ENCODE measurements at regions not wholly inside any gene's neighbourhood (a gene's known extent, or its start where the extent isn't known, plus 50 kb on each side); places are given as distances from the start of the nearest gene placed in this dataset.

DNA sequence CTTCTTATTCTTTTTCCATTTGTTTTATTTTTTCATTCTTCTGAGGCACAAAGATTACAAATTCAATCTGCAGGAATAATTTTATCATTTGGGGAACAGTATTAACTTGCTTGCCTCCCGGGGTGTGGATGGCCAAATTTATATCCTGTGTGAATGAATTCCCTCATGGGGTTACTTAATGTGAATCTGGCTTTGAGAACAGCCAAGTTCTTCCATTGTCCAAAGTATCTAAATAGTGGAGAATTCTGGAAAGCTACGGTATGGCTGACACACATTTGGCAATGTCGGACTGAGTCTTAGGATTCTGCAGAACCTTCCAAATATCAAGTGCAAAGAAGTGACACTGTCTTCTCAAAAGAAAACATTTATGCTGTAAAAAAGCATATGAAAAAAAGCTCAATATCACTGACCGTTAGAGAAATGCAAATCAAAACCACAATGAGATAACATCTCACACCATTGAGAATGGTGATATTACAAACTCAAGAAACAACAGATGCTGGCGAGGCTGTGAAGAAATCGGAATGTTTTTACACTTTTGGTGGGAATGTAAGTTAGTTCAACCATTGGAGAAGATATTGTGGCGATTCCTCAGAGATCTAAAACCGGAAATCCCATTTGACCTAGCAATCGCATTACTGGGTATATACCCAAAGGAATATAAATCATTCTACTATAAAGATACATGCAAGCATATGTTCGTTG is 620.2 kb downstream of the EFNB2 start:
- H3K27me3 ChIP-seq (ENCODE audit: insufficient read depth), result no peaks in the 10 kb centered on the region
- H3F3A ChIP-seq (replicated peaks; ENCODE audit: low read depth), result no peaks in the 10 kb centered on the region
- Mint-ChIP-seq H3K36me3 (ENCODE audit: low read depth) (no peaks in the 10 kb centered on the region; the same call in 2 of the 3 replicates), H3K4me1 (peaks cover 13% of the 10 kb centered on the region), H3K9me3 (no peaks in the 10 kb centered on the region), H3K27ac (no peak overlapping the region), H3K27me3 (ENCODE audit: insufficient read depth, low read depth, poor library complexity) (peaks cover 3% of the 10 kb centered on the region), H3K4me3 (no peak overlapping the region)
- ATAC-seq (no peak), DNase-seq (ENCODE audit: low spot score) (no peak)
- H3K79me2 ChIP-seq (replicated peaks; ENCODE audit: insufficient read depth), result no peaks in the 10 kb centered on the region
- H2AFZ ChIP-seq, result no peak overlapping the region
- no peaks in the 10 kb centered on the region; the same call in 1 of the 2 replicates for H3K9me2 ChIP-seq (ENCODE audit: insufficient read depth)
- no peak overlapping the region for H3K4me2 ChIP-seq
- TF ChIP-seq REST (IDR thresholded peaks at IDR 0.05; ENCODE audit: unreplicated experiment), result no peak
- TF ChIP-seq, protein P1, sequence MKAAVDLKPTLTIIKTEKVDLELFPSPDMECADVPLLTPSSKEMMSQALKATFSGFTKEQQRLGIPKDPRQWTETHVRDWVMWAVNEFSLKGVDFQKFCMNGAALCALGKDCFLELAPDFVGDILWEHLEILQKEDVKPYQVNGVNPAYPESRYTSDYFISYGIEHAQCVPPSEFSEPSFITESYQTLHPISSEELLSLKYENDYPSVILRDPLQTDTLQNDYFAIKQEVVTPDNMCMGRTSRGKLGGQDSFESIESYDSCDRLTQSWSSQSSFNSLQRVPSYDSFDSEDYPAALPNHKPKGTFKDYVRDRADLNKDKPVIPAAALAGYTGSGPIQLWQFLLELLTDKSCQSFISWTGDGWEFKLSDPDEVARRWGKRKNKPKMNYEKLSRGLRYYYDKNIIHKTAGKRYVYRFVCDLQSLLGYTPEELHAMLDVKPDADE (IDR thresholded peaks at IDR 0.05), result no peak
- TF ChIP-seq EZH2phosphoT487 (IDR thresholded peaks at IDR 0.05; ENCODE audit: unreplicated experiment), result no peak
- no peak for TF ChIP-seq JUNB (IDR thresholded peaks at IDR 0.05; ENCODE audit: unreplicated experiment)
- no peak for TF ChIP-seq POLR2AphosphoS5 (IDR thresholded peaks at IDR 0.05; ENCODE audit: low read depth)
- no peak for TF ChIP-seq EZH2 (IDR thresholded peaks at IDR 0.05; ENCODE audit: low read depth, unreplicated experiment)
- no peak for TF ChIP-seq STAT1 (IDR thresholded peaks at IDR 0.05; ENCODE audit: unreplicated experiment)
- no peak for TF ChIP-seq CREB1 (CRISPR knock-in tag; IDR thresholded peaks at IDR 0.05; ENCODE audit: low read depth)
- TF ChIP-seq, protein P2, sequence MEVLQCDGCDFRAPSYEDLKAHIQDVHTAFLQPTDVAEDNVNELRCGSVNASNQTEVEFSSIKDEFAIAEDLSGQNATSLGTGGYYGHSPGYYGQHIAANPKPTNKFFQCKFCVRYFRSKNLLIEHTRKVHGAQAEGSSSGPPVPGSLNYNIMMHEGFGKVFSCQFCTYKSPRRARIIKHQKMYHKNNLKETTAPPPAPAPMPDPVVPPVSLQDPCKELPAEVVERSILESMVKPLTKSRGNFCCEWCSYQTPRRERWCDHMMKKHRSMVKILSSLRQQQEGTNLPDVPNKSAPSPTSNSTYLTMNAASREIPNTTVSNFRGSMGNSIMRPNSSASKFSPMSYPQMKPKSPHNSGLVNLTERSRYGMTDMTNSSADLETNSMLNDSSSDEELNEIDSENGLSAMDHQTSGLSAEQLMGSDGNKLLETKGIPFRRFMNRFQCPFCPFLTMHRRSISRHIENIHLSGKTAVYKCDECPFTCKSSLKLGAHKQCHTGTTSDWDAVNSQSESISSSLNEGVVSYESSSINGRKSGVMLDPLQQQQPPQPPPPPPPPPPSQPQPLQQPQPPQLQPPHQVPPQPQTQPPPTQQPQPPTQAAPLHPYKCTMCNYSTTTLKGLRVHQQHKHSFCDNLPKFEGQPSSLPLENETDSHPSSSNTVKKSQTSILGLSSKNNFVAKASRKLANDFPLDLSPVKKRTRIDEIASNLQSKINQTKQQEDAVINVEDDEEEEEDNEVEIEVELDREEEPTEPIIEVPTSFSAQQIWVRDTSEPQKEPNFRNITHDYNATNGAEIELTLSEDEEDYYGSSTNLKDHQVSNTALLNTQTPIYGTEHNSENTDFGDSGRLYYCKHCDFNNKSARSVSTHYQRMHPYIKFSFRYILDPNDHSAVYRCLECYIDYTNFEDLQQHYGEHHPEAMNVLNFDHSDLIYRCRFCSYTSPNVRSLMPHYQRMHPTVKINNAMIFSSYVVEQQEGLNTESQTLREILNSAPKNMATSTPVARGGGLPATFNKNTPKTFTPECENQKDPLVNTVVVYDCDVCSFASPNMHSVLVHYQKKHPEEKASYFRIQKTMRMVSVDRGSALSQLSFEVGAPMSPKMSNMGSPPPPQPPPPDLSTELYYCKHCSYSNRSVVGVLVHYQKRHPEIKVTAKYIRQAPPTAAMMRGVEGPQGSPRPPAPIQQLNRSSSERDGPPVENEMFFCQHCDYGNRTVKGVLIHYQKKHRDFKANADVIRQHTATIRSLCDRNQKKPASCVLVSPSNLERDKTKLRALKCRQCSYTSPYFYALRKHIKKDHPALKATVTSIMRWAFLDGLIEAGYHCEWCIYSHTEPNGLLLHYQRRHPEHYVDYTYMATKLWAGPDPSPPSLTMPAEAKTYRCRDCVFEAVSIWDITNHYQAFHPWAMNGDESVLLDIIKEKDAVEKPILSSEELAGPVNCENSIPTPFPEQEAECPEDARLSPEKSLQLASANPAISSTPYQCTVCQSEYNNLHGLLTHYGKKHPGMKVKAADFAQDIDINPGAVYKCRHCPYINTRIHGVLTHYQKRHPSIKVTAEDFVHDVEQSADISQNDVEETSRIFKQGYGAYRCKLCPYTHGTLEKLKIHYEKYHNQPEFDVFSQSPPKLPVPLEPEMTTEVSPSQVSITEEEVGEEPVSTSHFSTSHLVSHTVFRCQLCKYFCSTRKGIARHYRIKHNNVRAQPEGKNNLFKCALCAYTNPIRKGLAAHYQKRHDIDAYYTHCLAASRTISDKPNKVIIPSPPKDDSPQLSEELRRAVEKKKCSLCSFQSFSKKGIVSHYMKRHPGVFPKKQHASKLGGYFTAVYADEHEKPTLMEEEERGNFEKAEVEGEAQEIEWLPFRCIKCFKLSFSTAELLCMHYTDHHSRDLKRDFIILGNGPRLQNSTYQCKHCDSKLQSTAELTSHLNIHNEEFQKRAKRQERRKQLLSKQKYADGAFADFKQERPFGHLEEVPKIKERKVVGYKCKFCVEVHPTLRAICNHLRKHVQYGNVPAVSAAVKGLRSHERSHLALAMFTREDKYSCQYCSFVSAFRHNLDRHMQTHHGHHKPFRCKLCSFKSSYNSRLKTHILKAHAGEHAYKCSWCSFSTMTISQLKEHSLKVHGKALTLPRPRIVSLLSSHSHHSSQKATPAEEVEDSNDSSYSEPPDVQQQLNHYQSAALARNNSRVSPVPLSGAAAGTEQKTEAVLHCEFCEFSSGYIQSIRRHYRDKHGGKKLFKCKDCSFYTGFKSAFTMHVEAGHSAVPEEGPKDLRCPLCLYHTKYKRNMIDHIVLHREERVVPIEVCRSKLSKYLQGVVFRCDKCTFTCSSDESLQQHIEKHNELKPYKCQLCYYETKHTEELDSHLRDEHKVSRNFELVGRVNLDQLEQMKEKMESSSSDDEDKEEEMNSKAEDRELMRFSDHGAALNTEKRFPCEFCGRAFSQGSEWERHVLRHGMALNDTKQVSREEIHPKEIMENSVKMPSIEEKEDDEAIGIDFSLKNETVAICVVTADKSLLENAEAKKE (CRISPR knock-in tag; IDR thresholded peaks at IDR 0.05), result no peak
- no peak for TF ChIP-seq ZNF114 (CRISPR knock-in tag; IDR thresholded peaks at IDR 0.05)
- TF ChIP-seq ZNF331 (CRISPR knock-in tag; IDR thresholded peaks at IDR 0.05; ENCODE audit: low read depth), result no peak
- no peak for TF ChIP-seq NANOG (IDR thresholded peaks at IDR 0.05; ENCODE audit: borderline replicate concordance)
- TF ChIP-seq, protein P3, sequence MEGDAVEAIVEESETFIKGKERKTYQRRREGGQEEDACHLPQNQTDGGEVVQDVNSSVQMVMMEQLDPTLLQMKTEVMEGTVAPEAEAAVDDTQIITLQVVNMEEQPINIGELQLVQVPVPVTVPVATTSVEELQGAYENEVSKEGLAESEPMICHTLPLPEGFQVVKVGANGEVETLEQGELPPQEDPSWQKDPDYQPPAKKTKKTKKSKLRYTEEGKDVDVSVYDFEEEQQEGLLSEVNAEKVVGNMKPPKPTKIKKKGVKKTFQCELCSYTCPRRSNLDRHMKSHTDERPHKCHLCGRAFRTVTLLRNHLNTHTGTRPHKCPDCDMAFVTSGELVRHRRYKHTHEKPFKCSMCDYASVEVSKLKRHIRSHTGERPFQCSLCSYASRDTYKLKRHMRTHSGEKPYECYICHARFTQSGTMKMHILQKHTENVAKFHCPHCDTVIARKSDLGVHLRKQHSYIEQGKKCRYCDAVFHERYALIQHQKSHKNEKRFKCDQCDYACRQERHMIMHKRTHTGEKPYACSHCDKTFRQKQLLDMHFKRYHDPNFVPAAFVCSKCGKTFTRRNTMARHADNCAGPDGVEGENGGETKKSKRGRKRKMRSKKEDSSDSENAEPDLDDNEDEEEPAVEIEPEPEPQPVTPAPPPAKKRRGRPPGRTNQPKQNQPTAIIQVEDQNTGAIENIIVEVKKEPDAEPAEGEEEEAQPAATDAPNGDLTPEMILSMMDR (conservative IDR thresholded peaks at IDR 0.05; ENCODE audit: low read depth in 2 of 2), result no peak
- no peaks in the 10 kb centered on the region for H4K20me1 ChIP-seq (replicated peaks; ENCODE audit: insufficient read depth)
- no peak overlapping the region for H3K27ac ChIP-seq (ENCODE audit: low read depth)
- H3K36me3 ChIP-seq (ENCODE audit: insufficient read depth), result no peaks in the 10 kb centered on the region
- peaks cover 14% of the 10 kb centered on the region for H3K4me1 ChIP-seq (ENCODE audit: insufficient read depth)
- H3K4me3 ChIP-seq, result no peak overlapping the region

Measured in GM23338 (cell line).